HCT116 (cell line): ENCODE measurements at regions not wholly inside any gene's neighbourhood (a gene's known extent, or its start where the extent isn't known, plus 50 kb on each side); places are given as distances from the start of the nearest gene placed in this dataset.

Source experiments
- ATAC-seq: fragments of 200-7000 bp; cut with Tn5 transposase; 2 replicates; pipeline ENCODE4 v1.9.1; 2020; ENCODE audit warnings: mild to moderate bottlenecking, moderate library complexity
- BruUV-seq: library from RNA; stranded (reverse); fragments of 400-500 nt; replicated peaks from 2 replicates; lab custom pipeline; 2021; lab: Mats Ljungman, UMichigan
- CTCF ChIA-PET: fragments of 300-600 bp; sonication (Branson Sonifier 250); formaldehyde crosslinking; loops from one replicate; lab custom pipeline; 2021; ENCODE audit warnings: antibody characterized with exemption; lab: Charles Lee
- POLR2A ChIA-PET: fragments of 300-600, 350-600 bp; sonication (Branson Sonifier 250); formaldehyde crosslinking; loops from one replicate; lab custom pipeline; 2021; ENCODE audit warnings: antibody characterized with exemption; lab: Charles Lee
- RAD21 ChIA-PET, 2 experiments: fragments of 300-600 bp; sonication (Branson Sonifier 250); formaldehyde crosslinking; loops; one replicate each; lab custom pipeline; 2023; ENCODE audit warnings: low total read pairs in 2 of 2; ENCODE audit not compliant: uncharacterized antibody in 2 of 2, unreplicated experiment in 2 of 2, low non-redundant PET in 1 of 2; lab: Charles Lee
- DNase-seq: peaks from one replicate; pipeline ENCODE4 v3.0.0-alpha.2; 2010; ENCODE audit warnings: low read depth, low spot score
- H2AFZ ChIP-seq: fragments of 200-600 bp; shearing (Covaris generic), sonication (generic); 2 replicates; pipeline ENCODE4 v1.6.1; 2017; ENCODE audit warnings: low read depth, mixed run types, mixed read lengths, antibody characterized with exemption, low read length; ENCODE audit not compliant: poor library complexity, severe bottlenecking
- H3K27ac ChIP-seq: 2 replicates; pipeline ENCODE4 v1.5.1; 2012; ENCODE audit warnings: low read depth, low read length
- H3K27me3 ChIP-seq: fragments of 200-600 bp; sonication (generic); 2 replicates; pipeline ENCODE4 v1.6.1; 2016; ENCODE audit warnings: mixed run types, low read length, mixed read lengths; ENCODE audit not compliant: insufficient read depth
- H3K36me3 ChIP-seq, 2 experiments: fragments of 200-500 bp in 1 of 2; fragments of 200-600 bp in 1 of 2; sonication (Bioruptor generic) in 1 of 2; sonication (generic) in 1 of 2; 2 replicates each; pipeline versions ENCODE4 v1.5.1 to v1.6.1; 2014 to 2016; ENCODE audit warnings: low read length in 2 of 2, inconsistent platforms in 1 of 2, mixed read lengths in 1 of 2, mixed run types in 1 of 2; ENCODE audit not compliant: insufficient read depth in 2 of 2, control insufficient read depth in 1 of 2
- H3K4me1 ChIP-seq, 2 experiments: fragments of 200-600 bp in 1 of 2; sonication (generic) in 1 of 2; 2 replicates each; pipeline versions ENCODE4 v1.5.1 to v1.6.1; 2012 to 2017; ENCODE audit warnings: low read length in 2 of 2, inconsistent platforms in 1 of 2, mild to moderate bottlenecking in 1 of 2, mixed read lengths in 1 of 2, mixed run types in 1 of 2, moderate library complexity in 1 of 2; ENCODE audit not compliant: insufficient read depth in 2 of 2, control insufficient read depth in 1 of 2
- H3K4me2 ChIP-seq: fragments of 200-600 bp; sonication (generic); 2 replicates; pipeline ENCODE4 v1.6.1; 2017; ENCODE audit warnings: mixed run types, low read length, mixed read lengths
- H3K4me3 ChIP-seq, 2 experiments: fragments of 200-600 bp in 1 of 2; sonication (generic) in 1 of 2; replicated peaks in 1 of 2; 2 replicates each; pipeline ENCODE4 v1.5.1; 2011 to 2016; ENCODE audit warnings: low read length in 2 of 2, control low read depth in 1 of 2, low read depth in 1 of 2, mild to moderate bottlenecking in 1 of 2, mixed read lengths in 1 of 2, mixed run types in 1 of 2
- H3K79me2 ChIP-seq: fragments of 200-600 bp; sonication (generic); 2 replicates; pipeline ENCODE4 v1.6.1; 2017; ENCODE audit warnings: mild to moderate bottlenecking, mixed run types, low read length, moderate library complexity, mixed read lengths; ENCODE audit not compliant: insufficient read depth
- H3K9ac ChIP-seq: fragments of 200-600 bp; sonication (generic); 2 replicates; pipeline ENCODE4 v1.6.1; 2016; ENCODE audit warnings: low read length, mixed read lengths
- H3K9me2 ChIP-seq: fragments of 200-600 bp; sonication (generic), shearing (Covaris generic); 2 replicates; pipeline ENCODE4 v1.6.1; 2017; ENCODE audit warnings: mixed run types, mild to moderate bottlenecking, moderate library complexity; ENCODE audit not compliant: insufficient read depth
- H3K9me3 ChIP-seq, 2 experiments: fragments of 200-500 bp in 1 of 2; fragments of 200-600 bp in 1 of 2; sonication (Bioruptor generic) in 1 of 2; sonication (generic) in 1 of 2; 2 replicates each; pipeline ENCODE4 v1.6.1; 2014 to 2017; ENCODE audit warnings: low read length in 2 of 2, mixed read lengths in 2 of 2, inconsistent platforms in 1 of 2, low read depth in 1 of 2, mild to moderate bottlenecking in 1 of 2, mixed run types in 1 of 2, moderate library complexity in 1 of 2; ENCODE audit not compliant: control insufficient read depth in 1 of 2, insufficient read depth in 1 of 2
- H4K20me1 ChIP-seq: fragments of 200-600 bp; sonication (generic), shearing (Covaris generic); 2 replicates; pipeline ENCODE4 v1.6.1; 2017; ENCODE audit warnings: mixed run types, mild to moderate bottlenecking, moderate library complexity; ENCODE audit not compliant: insufficient read depth
- CTCF ChIP-seq, 3 experiments: fragments of 200-600 bp in 1 of 3; sonication (generic) in 1 of 3; IDR thresholded peaks in 2 of 3; conservative IDR thresholded peaks in 1 of 3; 2 replicates each; pipeline ENCODE4 v1.5.1; 2012 to 2017; ENCODE audit warnings: low read depth in 2 of 3, low read length in 2 of 3, antibody characterized with exemption in 1 of 3, borderline replicate concordance in 1 of 3, control low read depth in 1 of 3, mild to moderate bottlenecking in 1 of 3, mixed read lengths in 1 of 3, mixed run types in 1 of 3, moderate library complexity in 1 of 3; ENCODE audit not compliant: insufficient read depth in 1 of 3
- EZH2 ChIP-seq: fragments of 200-600 bp; sonication (generic); IDR thresholded peaks from 2 replicates; pipeline ENCODE4 v1.6.1; 2017; ENCODE audit warnings: antibody characterized with exemption, mixed run types
- EZH2phosphoT487 ChIP-seq: fragments of 200-600 bp; IDR thresholded peaks from 2 replicates; pipeline ENCODE4 v1.6.1; 2018; ENCODE audit warnings: antibody characterized with exemption, borderline replicate concordance
- FOSL1 ChIP-seq: IDR thresholded peaks from 2 replicates; pipeline ENCODE4 v1.6.1; 2012; ENCODE audit warnings: low read depth
- POLR2AphosphoS5 ChIP-seq: IDR thresholded peaks from 2 replicates; pipeline ENCODE4 v1.6.1; 2011; ENCODE audit warnings: mild to moderate bottlenecking, low read depth, low read length, moderate library complexity
- REST ChIP-seq: IDR thresholded peaks from 2 replicates; pipeline ENCODE4 v1.6.1; 2012; ENCODE audit warnings: low read depth
- TCF7L2 ChIP-seq: IDR thresholded peaks from 2 replicates; pipeline ENCODE4 v1.7.0; 2011; ENCODE audit warnings: borderline replicate concordance, inconsistent platforms; ENCODE audit not compliant: insufficient read depth, insufficient read length; ENCODE audit errors: extremely low read depth
- intact Hi-C: fragments of 100-400 bp; cut with micrococcal nuclease; formaldehyde crosslinking; loops from 2 replicates; pipeline ENCODE4 v1.10.0; 2022
- TF ChIP-seq, protein P1 (sequence below): IDR thresholded peaks from 2 replicates; pipeline ENCODE4 v1.6.1; 2012

DNA sequence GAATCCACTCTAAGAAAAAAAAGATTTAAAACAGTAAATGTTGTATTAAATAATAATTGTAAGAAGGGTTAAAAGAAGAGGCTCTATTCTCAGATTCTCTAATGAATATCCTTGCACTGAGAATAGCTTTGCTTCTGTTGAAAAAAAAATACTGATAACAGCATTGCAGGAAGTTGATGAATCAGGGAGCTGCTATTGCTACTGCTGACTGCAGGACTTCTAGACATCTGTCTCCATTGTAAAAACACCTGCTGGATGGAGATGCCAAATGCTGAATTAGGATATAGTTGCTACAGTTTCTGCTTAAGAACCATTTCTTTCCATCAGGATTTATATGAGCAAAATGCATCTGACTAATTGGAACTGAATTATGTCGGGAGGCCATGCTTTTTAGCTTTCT is 50.3 kb upstream of the ANP32D start:
- Histone ChIP-seq H3K9me2 (no peaks in the 10 kb centered on the region), H4K20me1 (no peaks in the 10 kb centered on the region), H3K9me3 (no peaks in the 10 kb centered on the region), H3K4me1 (no peaks in the 10 kb centered on the region), H3K36me3 (no peaks in the 10 kb centered on the region), H3K4me3 (no peak overlapping the region), H2AFZ (no peak overlapping the region), H3K27me3 (peaks cover 4% of the 10 kb centered on the region; the same call in 1 of the 2 replicates), H3K27ac (no peak overlapping the region), H3K4me2 (no peak overlapping the region), H3K9ac (no peak overlapping the region), H3K79me2 (no peaks in the 10 kb centered on the region)
- POLR2A ChIA-PET = no interaction called here
- intact Hi-C loops = no loop called here
- TF ChIP-seq EZH2phosphoT487 (no peak), EZH2 (no peak), POLR2AphosphoS5 (no peak), TCF7L2 (no peak), FOSL1 (no peak), CTCF (IDR thresholded peaks at IDR 0.05 in 2 of 3, conservative IDR thresholded peaks at IDR 0.05 in 1 of 3; ENCODE audit: borderline replicate concordance in 1 of 3, insufficient read depth in 1 of 3, low read depth in 2 of 3, low read length in 2 of 3) (no peak), REST (no peak)
- TF ChIP-seq, protein P1, sequence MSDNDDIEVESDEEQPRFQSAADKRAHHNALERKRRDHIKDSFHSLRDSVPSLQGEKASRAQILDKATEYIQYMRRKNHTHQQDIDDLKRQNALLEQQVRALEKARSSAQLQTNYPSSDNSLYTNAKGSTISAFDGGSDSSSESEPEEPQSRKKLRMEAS = no peak
- no TSS peak for BruUV-seq
- RAD21 ChIA-PET = no interaction called here
- CTCF ChIA-PET = no interaction called here
- DNase-seq (no peak), ATAC-seq (no peak)
